Uterus (tissue), 2 donors: ENCODE measurements at regions not wholly inside any gene's neighbourhood (a gene's known extent, or its start where the extent isn't known, plus 50 kb on each side); places are given as distances from the start of the nearest gene placed in this dataset.

Experiments used
- CTCF ChIP-seq, 4 experiments: fragments of 200-600 bp in 2 of 4; fragments of 450-650 bp in 2 of 4; sonication (generic) in 2 of 4; IDR thresholded peaks; one replicate each; pipeline ENCODE4 v1.5.1; 2016 to 2019; ENCODE audit warnings: antibody characterized with exemption in 4 of 4, mild to moderate bottlenecking in 2 of 4, moderate library complexity in 1 of 4
- POLR2A ChIP-seq, 2 donors: fragments of 450-650 bp; IDR thresholded peaks; one replicate each; pipeline ENCODE4 v1.6.1; 2016; ENCODE audit warnings: antibody characterized with exemption in 2 of 2, mild to moderate bottlenecking in 1 of 2, moderate library complexity in 1 of 2

DNA sequence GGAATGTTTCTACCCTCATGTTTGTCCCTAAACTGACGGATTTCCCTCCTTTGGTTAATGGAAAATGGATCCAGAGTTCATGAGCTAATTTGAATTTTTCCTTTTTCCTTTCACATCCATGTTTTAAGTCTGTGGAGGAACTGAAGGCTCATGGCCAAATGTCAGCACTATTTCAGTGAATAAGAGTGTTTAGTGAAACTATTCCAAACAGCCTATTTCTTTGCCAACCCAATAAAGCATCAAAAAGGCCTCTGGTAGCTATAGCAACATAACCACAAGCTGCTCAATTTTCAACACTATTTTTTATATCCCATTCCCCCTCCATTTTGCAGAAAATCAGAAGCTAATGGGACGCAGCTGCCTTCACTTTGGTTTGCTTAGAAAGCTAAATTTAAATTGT, 1454.1 kb downstream of the GATA3 start:
- TF ChIP-seq CTCF (IDR thresholded peaks at IDR 0.05) (no peak), POLR2A (IDR thresholded peaks at IDR 0.05) (no peak)
